ENCODE measurements at regions not wholly inside any gene's neighbourhood (a gene's known extent, or its start where the extent isn't known, plus 50 kb on each side); places are given as distances from the start of the nearest gene placed in this dataset.
"Not testable (repeated sequence)": the region's sequence is repeated elsewhere in the genome, so short reads cannot be mapped to it uniquely, and the experiment has no call there.

- WGBS (ENCODE audit: insufficient coverage, low lambda C conversion rate), result no CpG with 5 or more reads among the region's 7 CpGs
- no peaks in the 10 kb centered on the region for H3K36me3 ChIP-seq (ENCODE audit: control insufficient read depth, insufficient read depth, low read length)
- no peaks in the 10 kb centered on the region for H3K9me3 ChIP-seq (ENCODE audit: control insufficient read depth, low read depth, low read length)
- H3K4me1 ChIP-seq (ENCODE audit: control insufficient read depth, insufficient read depth, low read length), result no peaks in the 10 kb centered on the region
- peak in 1 of 2 donors; percentile 15 for DNase-seq
- H3K27me3 ChIP-seq (ENCODE audit: control insufficient read depth, insufficient read depth, low read length), result no peaks in the 10 kb centered on the region
- no peak overlapping the region for H3K27ac ChIP-seq (ENCODE audit: low read length)
- H3K4me3 ChIP-seq (ENCODE audit: low read length), result no peak overlapping the region
Measured at GRCh38 chr7:91421018-91421417, 156.8 kb downstream of the FZD1 start.

- Histone ChIP-seq H3K36me3 (ENCODE audit: control insufficient read depth, insufficient read depth, low read length) (no peaks in the 10 kb centered on the region), H3K27ac (ENCODE audit: low read length) (no peak overlapping the region), H3K4me3 (ENCODE audit: low read length) (no peak overlapping the region), H3K27me3 (ENCODE audit: control insufficient read depth, insufficient read depth, low read length) (no peaks in the 10 kb centered on the region), H3K9me3 (ENCODE audit: control insufficient read depth, low read depth, low read length) (no peaks in the 10 kb centered on the region), H3K4me1 (ENCODE audit: control insufficient read depth, insufficient read depth, low read length) (no peaks in the 10 kb centered on the region)
- WGBS (ENCODE audit: insufficient coverage, low lambda C conversion rate), result no CpG with 5 or more reads among the region's 1 CpG
- DNase-seq, result no peak
Measured at GRCh38 chr7:91424371-91424770, 160.1 kb downstream of the FZD1 start.

GRCh38 chr7:91425149-91425548, 160.9 kb downstream of the FZD1 start:
- no peak for DNase-seq
- H3K4me1 ChIP-seq (ENCODE audit: control insufficient read depth, insufficient read depth, low read length), result no peaks in the 10 kb centered on the region
- no peak overlapping the region for H3K4me3 ChIP-seq (ENCODE audit: low read length)
- no peak overlapping the region for H3K27ac ChIP-seq (ENCODE audit: low read length)
- H3K27me3 ChIP-seq (ENCODE audit: control insufficient read depth, insufficient read depth, low read length), result no peaks in the 10 kb centered on the region
- H3K36me3 ChIP-seq (ENCODE audit: control insufficient read depth, insufficient read depth, low read length), result no peaks in the 10 kb centered on the region
- no peaks in the 10 kb centered on the region for H3K9me3 ChIP-seq (ENCODE audit: control insufficient read depth, low read depth, low read length)
- 100% methylated on average over 2 of the region's 6 CpGs for WGBS (ENCODE audit: insufficient coverage, low lambda C conversion rate)

- Histone ChIP-seq H3K27me3 (ENCODE audit: control insufficient read depth, insufficient read depth, low read length) (no peaks in the 10 kb centered on the region), H3K27ac (ENCODE audit: low read length) (no peak overlapping the region), H3K9me3 (ENCODE audit: control insufficient read depth, low read depth, low read length) (no peaks in the 10 kb centered on the region), H3K36me3 (ENCODE audit: control insufficient read depth, insufficient read depth, low read length) (no peaks in the 10 kb centered on the region), H3K4me1 (ENCODE audit: control insufficient read depth, insufficient read depth, low read length) (no peaks in the 10 kb centered on the region), H3K4me3 (ENCODE audit: low read length) (no peak overlapping the region)
- no peak for DNase-seq
Measured at GRCh38 chr7:91427051-91427450, 162.8 kb downstream of the FZD1 start.

GRCh38 chr7:91431601-91432000, 167.4 kb downstream of the FZD1 start:
- H3K27me3 ChIP-seq (ENCODE audit: control insufficient read depth, insufficient read depth, low read length), result no peaks in the 10 kb centered on the region
- no peaks in the 10 kb centered on the region for H3K4me1 ChIP-seq (ENCODE audit: control insufficient read depth, insufficient read depth, low read length)
- H3K4me3 ChIP-seq (ENCODE audit: low read length), result no peak overlapping the region
- WGBS (ENCODE audit: insufficient coverage, low lambda C conversion rate), result no CpG with 5 or more reads among the region's 1 CpG
- DNase-seq, result no peak
- no peaks in the 10 kb centered on the region for H3K36me3 ChIP-seq (ENCODE audit: control insufficient read depth, insufficient read depth, low read length)
- H3K27ac ChIP-seq (ENCODE audit: low read length), result no peak overlapping the region
- no peaks in the 10 kb centered on the region for H3K9me3 ChIP-seq (ENCODE audit: control insufficient read depth, low read depth, low read length)

- H3K9me3 ChIP-seq (ENCODE audit: control insufficient read depth, low read depth, low read length), result no peaks in the 10 kb centered on the region
- H3K27ac ChIP-seq (ENCODE audit: low read length), result no peak overlapping the region
- no peaks in the 10 kb centered on the region for H3K27me3 ChIP-seq (ENCODE audit: control insufficient read depth, insufficient read depth, low read length)
- no peaks in the 10 kb centered on the region for H3K4me1 ChIP-seq (ENCODE audit: control insufficient read depth, insufficient read depth, low read length)
- H3K4me3 ChIP-seq (ENCODE audit: low read length), result no peak overlapping the region
- no peak for DNase-seq
- 100% methylated on average over 1 of the region's 6 CpGs for WGBS (ENCODE audit: insufficient coverage, low lambda C conversion rate)
- H3K36me3 ChIP-seq (ENCODE audit: control insufficient read depth, insufficient read depth, low read length), result no peaks in the 10 kb centered on the region
Measured at GRCh38 chr7:91434836-91435235, 170.6 kb downstream of the FZD1 start.

GRCh38 chr7:91435381-91436059, 171.3 kb downstream of the FZD1 start:
- no peaks in the 10 kb centered on the region for H3K36me3 ChIP-seq (ENCODE audit: control insufficient read depth, insufficient read depth, low read length)
- no peaks in the 10 kb centered on the region for H3K4me1 ChIP-seq (ENCODE audit: control insufficient read depth, insufficient read depth, low read length)
- no peak overlapping the region for H3K4me3 ChIP-seq (ENCODE audit: low read length)
- no peaks in the 10 kb centered on the region for H3K9me3 ChIP-seq (ENCODE audit: control insufficient read depth, low read depth, low read length)
- DNase-seq, result no peak
- 100% methylated on average over 2 of the region's 2 CpGs for WGBS (ENCODE audit: insufficient coverage, low lambda C conversion rate)
- H3K27ac ChIP-seq (ENCODE audit: low read length), result no peak overlapping the region
- no peaks in the 10 kb centered on the region for H3K27me3 ChIP-seq (ENCODE audit: control insufficient read depth, insufficient read depth, low read length)

GRCh38 chr7:91436655-91437054, 172.4 kb downstream of the FZD1 start:
- 0% methylated on average over 1 of the region's 5 CpGs for WGBS (ENCODE audit: insufficient coverage, low lambda C conversion rate)
- H3K27me3 ChIP-seq (ENCODE audit: control insufficient read depth, insufficient read depth, low read length), result no peaks in the 10 kb centered on the region
- H3K4me1 ChIP-seq (ENCODE audit: control insufficient read depth, insufficient read depth, low read length), result no peaks in the 10 kb centered on the region
- H3K4me3 ChIP-seq (ENCODE audit: low read length), result no peak overlapping the region
- H3K9me3 ChIP-seq (ENCODE audit: control insufficient read depth, low read depth, low read length), result no peaks in the 10 kb centered on the region
- H3K36me3 ChIP-seq (ENCODE audit: control insufficient read depth, insufficient read depth, low read length), result no peaks in the 10 kb centered on the region
- no peak for DNase-seq
- no peak overlapping the region for H3K27ac ChIP-seq (ENCODE audit: low read length)

GRCh38 chr7:91440198-91440597, 176.0 kb downstream of the FZD1 start:
- H3K27ac ChIP-seq (ENCODE audit: low read length); H3K4me1 ChIP-seq (ENCODE audit: control insufficient read depth, insufficient read depth, low read length); H3K36me3 ChIP-seq (ENCODE audit: control insufficient read depth, insufficient read depth, low read length); DNase-seq; H3K4me3 ChIP-seq (ENCODE audit: low read length); H3K27me3 ChIP-seq (ENCODE audit: control insufficient read depth, insufficient read depth, low read length); H3K9me3 ChIP-seq (ENCODE audit: control insufficient read depth, low read depth, low read length): not testable (repeated sequence)
- 100% methylated on average over 1 of the region's 1 CpG for WGBS (ENCODE audit: insufficient coverage, low lambda C conversion rate)

- Histone ChIP-seq H3K4me1 (ENCODE audit: control insufficient read depth, insufficient read depth, low read length) (no peaks in the 10 kb centered on the region), H3K9me3 (ENCODE audit: control insufficient read depth, low read depth, low read length) (no peaks in the 10 kb centered on the region), H3K27ac (ENCODE audit: low read length) (no peak overlapping the region), H3K4me3 (ENCODE audit: low read length) (no peak overlapping the region), H3K36me3 (ENCODE audit: control insufficient read depth, insufficient read depth, low read length) (no peaks in the 10 kb centered on the region), H3K27me3 (ENCODE audit: control insufficient read depth, insufficient read depth, low read length) (no peaks in the 10 kb centered on the region)
- no CpG with 5 or more reads among the region's 1 CpG for WGBS (ENCODE audit: insufficient coverage, low lambda C conversion rate)
- no peak for DNase-seq
Measured at GRCh38 chr7:91443862-91444261, 179.6 kb downstream of the FZD1 start.

- WGBS (ENCODE audit: insufficient coverage, low lambda C conversion rate), result no CpG with 5 or more reads among the region's 1 CpG
- no peak for DNase-seq
- Histone ChIP-seq H3K4me1 (ENCODE audit: control insufficient read depth, insufficient read depth, low read length) (no peaks in the 10 kb centered on the region), H3K36me3 (ENCODE audit: control insufficient read depth, insufficient read depth, low read length) (no peaks in the 10 kb centered on the region), H3K4me3 (ENCODE audit: low read length) (no peak overlapping the region), H3K9me3 (ENCODE audit: control insufficient read depth, low read depth, low read length) (no peaks in the 10 kb centered on the region), H3K27me3 (ENCODE audit: control insufficient read depth, insufficient read depth, low read length) (no peaks in the 10 kb centered on the region), H3K27ac (ENCODE audit: low read length) (no peak overlapping the region)
Measured at GRCh38 chr7:91446819-91447218, 182.6 kb downstream of the FZD1 start.
